NB4 (cell line): ENCODE measurements at regions not wholly inside any gene's neighbourhood (a gene's known extent, or its start where the extent isn't known, plus 50 kb on each side); places are given as distances from the start of the nearest gene placed in this dataset.

Experiments
- DNase-seq: peaks from one replicate; pipeline ENCODE4 v3.0.0; 2010; ENCODE audit warnings: low read depth
- H3K4me3 ChIP-seq: one replicate; pipeline ENCODE4 v1.5.1; 2011; ENCODE audit warnings: mild to moderate bottlenecking, low read depth, low read length, moderate library complexity
- CTCF ChIP-seq: IDR thresholded peaks from one replicate; pipeline ENCODE4 v1.5.1; 2012; ENCODE audit warnings: low read depth, low read length
- MAX ChIP-seq: IDR thresholded peaks from 2 replicates; pipeline ENCODE4 v1.6.1; 2011; ENCODE audit warnings: low read depth, low read length
- MYC ChIP-seq: IDR thresholded peaks from 2 replicates; pipeline ENCODE4 v1.6.1; 2011; ENCODE audit warnings: low read depth, low read length
- POLR2A ChIP-seq: IDR thresholded peaks from 2 replicates; pipeline ENCODE4 v1.6.1; 2011; ENCODE audit warnings: mild to moderate bottlenecking; ENCODE audit not compliant: insufficient read length; ENCODE audit errors: extremely low read depth

- no peak overlapping the region for H3K4me3 ChIP-seq
- no peak for DNase-seq
- TF ChIP-seq MAX (no peak), MYC (no peak)
Observed at GRCh38 chr10:78515038-78515872, 481.6 kb downstream of the RPS24 start.

DNA sequence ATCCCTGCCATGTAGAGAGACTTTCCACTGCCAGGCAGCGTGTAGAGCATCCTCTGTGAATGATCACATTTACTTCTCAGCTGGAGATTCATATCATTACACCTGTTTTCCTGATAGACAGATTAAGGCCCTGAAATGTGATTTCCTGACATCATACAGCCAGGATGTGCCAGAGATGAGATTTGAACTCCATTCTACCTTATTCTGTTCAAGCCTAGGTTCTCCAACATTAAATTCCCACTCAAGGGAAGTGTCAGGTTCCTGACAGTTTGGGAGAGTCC is 482.1 kb downstream of the RPS24 start:
- TF ChIP-seq MYC (no peak), CTCF (no peak), MAX (no peak), POLR2A (no peak)
- H3K4me3 ChIP-seq = no peak overlapping the region
- DNase-seq = no peak

- TF ChIP-seq MYC (no peak), POLR2A (no peak), MAX (no peak), CTCF (no peak)
- no peak for DNase-seq
- H3K4me3 ChIP-seq = no peak overlapping the region
Observed at GRCh38 chr10:78516236-78516635, 482.6 kb downstream of the RPS24 start.

DNA sequence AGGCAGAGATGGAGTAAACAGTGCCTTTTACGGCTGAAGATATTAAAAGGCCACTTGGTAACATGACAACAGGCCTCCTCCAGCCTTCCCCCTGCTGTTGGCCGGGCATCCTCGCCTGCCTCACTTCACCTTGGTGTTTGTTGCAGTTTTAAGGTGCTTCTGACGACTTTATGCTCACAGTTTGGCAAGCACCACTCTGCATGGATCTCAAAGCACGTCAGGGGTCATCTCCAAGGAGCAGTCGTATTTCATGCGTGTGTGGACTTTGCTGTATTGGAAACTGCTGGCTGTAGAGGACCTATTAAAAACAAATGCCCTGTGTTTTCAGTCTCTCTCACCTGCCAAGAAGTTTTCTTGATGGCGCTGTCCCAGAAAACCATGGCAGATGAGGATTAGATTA is 483.1 kb downstream of the RPS24 start:
- DNase-seq = no peak
- TF ChIP-seq MYC (no peak), CTCF (no peak), POLR2A (no peak), MAX (no peak)
- H3K4me3 ChIP-seq = no peak overlapping the region

GRCh38 chr10:78518224-78518623 is 484.6 kb downstream of the RPS24 start:
- no peak for DNase-seq
- H3K4me3 ChIP-seq = no peak overlapping the region
- TF ChIP-seq MAX (no peak), POLR2A (no peak), CTCF (no peak), MYC (no peak)

DNA sequence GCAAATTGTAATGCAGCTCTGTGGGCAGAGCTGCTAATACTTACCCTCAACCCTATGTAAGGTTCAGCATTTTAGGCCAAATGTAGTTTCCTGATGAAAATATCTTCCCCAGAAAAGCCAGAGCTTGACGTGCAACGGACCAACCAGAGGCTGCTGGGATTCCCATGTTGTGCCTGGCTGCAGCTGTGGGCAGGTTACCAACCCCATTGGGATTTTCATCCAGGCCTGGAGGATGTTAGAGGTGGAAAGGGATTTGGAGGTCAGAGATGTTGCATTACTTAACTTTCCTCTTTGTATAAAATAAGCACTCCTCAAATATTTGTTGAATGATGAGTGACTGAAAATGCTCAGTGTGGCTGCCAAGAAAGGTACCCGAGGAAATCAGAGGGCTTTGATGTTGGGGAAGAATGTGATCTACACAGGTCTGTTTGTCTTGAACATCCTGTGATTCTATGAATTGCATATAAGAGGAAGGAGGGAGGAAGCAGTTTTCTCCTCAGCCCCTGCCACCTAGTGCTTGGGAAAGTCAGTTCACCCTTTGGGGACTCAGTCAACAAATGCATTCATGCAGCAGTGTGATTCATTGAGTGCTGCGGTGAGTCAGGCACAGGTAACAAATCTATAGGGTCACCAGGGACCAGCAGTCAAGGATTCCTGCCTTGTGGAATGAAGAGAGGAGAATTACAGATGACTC is 487.2 kb downstream of the RPS24 start:
- DNase-seq = peak; percentile 37
- H3K4me3 ChIP-seq = no peak overlapping the region
- peak; percentile 36 for TF ChIP-seq CTCF
- no peak for TF ChIP-seq POLR2A
- TF ChIP-seq MAX = no peak
